SK-N-SH treated with all-trans-retinoic acid at 6 μM for 48 hours (cell line): ENCODE measurements at regions not wholly inside any gene's neighbourhood (a gene's known extent, or its start where the extent isn't known, plus 50 kb on each side); places are given as distances from the start of the nearest gene placed in this dataset.

Experiments used
- CSRNP3 ChIP-seq: fragments of 250-450 bp; sonication (Bioruptor Pico); IDR thresholded peaks from 2 replicates; pipeline ENCODE4 v1.5.1; 2021; ENCODE audit warnings: mild to moderate bottlenecking, moderate library complexity
- ESRRG ChIP-seq: fragments of 250-450 bp; sonication (Bioruptor Pico); IDR thresholded peaks from 2 replicates; pipeline ENCODE4 v1.6.1; 2021; ENCODE audit warnings: mild to moderate bottlenecking
- PATZ1 ChIP-seq: fragments of 250-450 bp; sonication (Bioruptor Pico); IDR thresholded peaks from 2 replicates; pipeline ENCODE4 v1.8.0; 2020; ENCODE audit warnings: mild to moderate bottlenecking, moderate library complexity, borderline replicate concordance
- POU6F1 ChIP-seq: fragments of 250-450 bp; sonication (Bioruptor Pico); IDR thresholded peaks from 2 replicates; pipeline ENCODE4 v1.8.0; 2021; ENCODE audit warnings: low read depth, mild to moderate bottlenecking, moderate library complexity, borderline replicate concordance
- PPARA ChIP-seq: fragments of 250-450 bp; sonication (Bioruptor Pico); IDR thresholded peaks from 2 replicates; pipeline ENCODE4 v1.5.0; 2020; ENCODE audit warnings: mild to moderate bottlenecking, borderline replicate concordance
- ZFP3 ChIP-seq: fragments of 250-450 bp; sonication (Bioruptor Pico); IDR thresholded peaks from 2 replicates; pipeline ENCODE4 v1.5.0; 2020; ENCODE audit warnings: mild to moderate bottlenecking, moderate library complexity
- ZNF565 ChIP-seq: fragments of 450-650 bp; formaldehyde crosslinking; conservative IDR thresholded peaks from 2 replicates; pipeline ENCODE4 v1.5.0; 2020; ENCODE audit warnings: low read depth, mild to moderate bottlenecking, moderate library complexity

GRCh38 chr3:43874731-43875130 is 184.0 kb downstream of the ABHD5 start:
- no peak for TF ChIP-seq POU6F1
- TF ChIP-seq CSRNP3, result no peak
- no peak for TF ChIP-seq ESRRG
- TF ChIP-seq ZFP3 (CRISPR knock-in tag), result no peak
- TF ChIP-seq PATZ1 (CRISPR knock-in tag), result no peak
- TF ChIP-seq PPARA (CRISPR knock-in tag), result no peak
- TF ChIP-seq ZNF565 (CRISPR knock-in tag), result no peak
